ENCODE measurements at regions not wholly inside any gene's neighbourhood (a gene's known extent, or its start where the extent isn't known, plus 50 kb on each side); places are given as distances from the start of the nearest gene placed in this dataset.
"Not testable (repeated sequence)": the region's sequence is repeated elsewhere in the genome, so short reads cannot be mapped to it uniquely, and the experiment has no call there.

DNA sequence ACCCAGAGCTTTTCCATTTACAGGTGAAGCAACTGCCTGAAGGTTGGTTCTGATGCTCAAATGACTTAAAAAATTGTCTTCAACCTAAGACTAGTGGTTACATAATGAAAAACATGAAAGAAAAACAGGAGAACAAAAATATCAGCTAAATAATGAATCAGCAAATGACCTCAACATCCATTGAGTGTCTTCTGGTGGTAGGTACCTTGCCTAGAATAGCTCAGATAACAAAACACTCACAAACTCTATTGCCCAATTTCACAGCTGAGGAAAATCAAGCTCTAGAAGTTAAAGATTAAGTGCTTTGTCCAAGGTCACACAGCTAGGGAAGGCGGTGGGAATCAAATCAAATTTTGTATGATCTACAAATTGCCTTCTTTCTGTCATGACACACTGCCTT lies 304.6 kb upstream of the CDH11 start:
- no peak for DNase-seq (ENCODE audit: low spot score)

DNA sequence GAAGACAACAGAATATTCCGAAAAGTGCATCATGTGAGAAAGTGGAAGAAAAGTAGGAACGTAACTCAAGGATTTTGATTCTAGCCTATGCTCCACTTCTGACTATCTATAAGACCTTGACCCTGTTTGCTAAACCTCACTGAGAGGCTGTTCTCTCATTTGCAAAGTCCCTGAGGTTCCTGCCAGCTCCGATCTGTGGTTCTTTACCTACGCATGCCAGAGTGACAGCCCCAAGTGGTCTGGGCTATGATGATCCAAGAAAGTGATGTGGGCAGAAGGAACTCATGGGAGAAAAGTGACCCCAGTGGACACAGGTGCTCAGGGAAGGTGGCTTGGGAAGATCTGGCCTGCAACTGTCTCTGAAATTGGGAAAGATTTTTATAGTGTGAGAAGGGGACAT lies 301.1 kb upstream of the CDH11 start:
- DNase-seq (ENCODE audit: low spot score), result no peak

DNA sequence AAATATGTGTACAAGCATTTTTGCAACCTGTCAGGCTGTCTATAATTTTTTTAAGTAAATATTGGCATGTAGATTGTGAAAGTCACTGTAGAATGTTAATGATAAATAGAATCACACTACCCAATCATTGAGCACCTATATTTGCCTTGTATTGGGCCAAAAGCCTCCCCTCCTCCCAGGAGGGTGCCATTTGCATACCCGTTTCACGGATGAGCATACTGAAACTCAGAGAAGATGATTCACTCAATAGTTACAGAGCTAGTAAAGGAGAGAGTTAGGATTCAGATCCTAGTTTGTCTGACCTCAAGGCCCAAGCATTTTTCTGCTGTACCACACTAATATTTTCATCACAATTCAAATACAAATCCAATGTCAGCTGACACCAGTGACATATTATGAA lies 299.7 kb upstream of the CDH11 start:
- no peak for DNase-seq (ENCODE audit: low spot score)

DNA sequence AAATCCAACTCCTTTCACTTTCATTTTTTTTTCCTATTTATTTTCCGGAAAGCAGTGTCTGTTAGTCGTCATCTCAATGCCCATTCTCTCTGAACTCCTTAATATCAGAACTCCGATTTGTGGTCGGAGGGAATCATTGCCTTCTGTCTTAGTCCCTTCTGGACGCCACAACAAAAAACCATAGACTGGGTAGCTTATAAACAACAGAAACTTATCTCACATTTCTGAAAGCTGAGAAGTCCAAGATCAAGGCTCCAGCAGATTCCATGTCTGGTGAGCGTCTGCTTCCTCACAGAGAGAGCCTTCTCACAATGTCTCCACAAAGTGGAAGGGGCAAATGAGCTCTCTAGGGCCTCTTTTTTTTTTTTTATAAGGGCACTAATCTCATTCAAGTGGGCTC lies 296.6 kb upstream of the CDH11 start:
- no peak for DNase-seq (ENCODE audit: low spot score)

GRCh38 chr16:65415460-65415859 lies 293.6 kb upstream of the CDH11 start:
- no peak for DNase-seq (ENCODE audit: low spot score)

- DNase-seq (ENCODE audit: low spot score), result no peak
Measured at GRCh38 chr16:65414284-65414984, 292.6 kb upstream of the CDH11 start.

GRCh38 chr16:65413861-65414260 lies 292.0 kb upstream of the CDH11 start:
- no peak for DNase-seq (ENCODE audit: low spot score)

DNA sequence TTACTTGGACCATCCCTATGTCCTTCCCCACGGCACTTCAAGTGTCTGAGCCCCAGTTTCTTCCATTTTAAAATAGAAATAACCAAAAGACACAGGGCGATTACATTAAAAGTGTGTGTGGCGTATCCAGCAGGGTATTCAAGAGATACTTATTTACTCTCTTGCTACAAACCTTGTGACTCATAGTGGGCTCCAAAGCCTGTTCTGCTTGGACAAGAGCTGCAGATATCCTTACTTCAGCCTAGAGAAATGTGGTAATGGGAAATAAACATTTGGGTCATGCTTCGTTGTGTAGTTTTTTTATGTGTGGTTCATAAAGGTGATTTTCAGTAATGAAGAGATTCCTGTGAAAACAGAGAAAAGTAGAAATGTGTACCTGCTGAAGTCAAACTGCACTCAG lies 288.9 kb upstream of the CDH11 start:
- DNase-seq (ENCODE audit: low spot score), result no peak

DNA sequence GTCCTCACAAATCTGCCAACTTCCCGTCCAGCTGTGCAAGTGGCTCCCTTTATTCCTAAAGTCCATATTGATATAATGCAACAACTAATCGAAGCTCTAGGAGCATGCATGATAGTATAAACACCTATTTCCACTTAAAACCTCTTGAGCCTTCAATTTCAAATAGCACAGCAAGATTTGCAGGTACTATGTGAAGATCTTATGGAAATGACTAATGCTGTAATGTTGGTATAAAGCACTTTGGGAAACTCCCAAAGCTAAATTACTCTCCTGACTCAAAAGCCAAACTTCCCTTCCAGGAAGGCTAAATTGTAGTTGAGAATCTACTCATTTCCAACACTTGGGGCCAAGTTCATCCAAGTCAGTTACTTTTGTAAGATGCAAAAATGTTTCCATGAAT lies 287.6 kb upstream of the CDH11 start:
- DNase-seq (ENCODE audit: low spot score), result no peak

- no peak for DNase-seq (ENCODE audit: low spot score)
Measured at GRCh38 chr16:65406933-65407332, 285.1 kb upstream of the CDH11 start.

DNA sequence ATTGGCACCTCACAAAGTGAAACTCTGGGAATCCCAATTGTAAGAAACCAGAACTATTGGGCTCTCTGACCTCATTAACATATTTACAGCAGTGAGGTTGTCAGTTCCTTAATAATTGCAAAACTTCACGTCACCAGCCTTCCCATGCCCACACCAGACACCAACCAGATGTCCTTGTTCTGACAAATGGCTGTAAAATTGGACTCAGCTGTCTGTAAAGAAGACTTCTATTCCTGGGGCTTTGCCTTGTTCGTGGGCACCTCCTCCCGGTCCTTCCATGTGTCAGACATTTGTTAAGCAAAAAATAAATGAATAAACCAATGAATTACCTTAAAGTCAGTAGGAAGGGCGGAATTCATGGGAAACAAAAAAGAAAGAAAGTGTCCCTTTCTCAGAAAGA lies 284.3 kb upstream of the CDH11 start:
- DNase-seq (ENCODE audit: low spot score), result no peak

DNA sequence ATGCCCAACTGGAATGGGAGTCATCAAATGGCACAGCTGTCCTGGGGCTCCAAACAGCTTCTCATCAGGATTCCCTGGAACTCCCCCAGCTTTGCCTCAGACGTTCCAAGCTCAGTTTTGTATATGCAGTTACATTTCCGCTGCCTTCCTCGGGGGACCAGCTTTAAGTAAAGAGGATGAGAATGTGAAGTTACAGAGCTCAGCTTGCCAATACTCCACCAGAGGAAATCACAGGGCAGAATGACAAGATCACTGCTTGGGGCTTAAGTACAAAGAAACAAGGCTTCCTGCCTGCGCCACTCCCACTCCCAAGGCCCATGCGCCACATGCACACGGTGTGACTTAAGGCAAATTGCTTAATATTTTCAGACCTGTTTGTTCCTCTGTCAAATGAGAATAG lies 272.4 kb upstream of the CDH11 start:
- no peak for DNase-seq (ENCODE audit: low spot score)

DNA sequence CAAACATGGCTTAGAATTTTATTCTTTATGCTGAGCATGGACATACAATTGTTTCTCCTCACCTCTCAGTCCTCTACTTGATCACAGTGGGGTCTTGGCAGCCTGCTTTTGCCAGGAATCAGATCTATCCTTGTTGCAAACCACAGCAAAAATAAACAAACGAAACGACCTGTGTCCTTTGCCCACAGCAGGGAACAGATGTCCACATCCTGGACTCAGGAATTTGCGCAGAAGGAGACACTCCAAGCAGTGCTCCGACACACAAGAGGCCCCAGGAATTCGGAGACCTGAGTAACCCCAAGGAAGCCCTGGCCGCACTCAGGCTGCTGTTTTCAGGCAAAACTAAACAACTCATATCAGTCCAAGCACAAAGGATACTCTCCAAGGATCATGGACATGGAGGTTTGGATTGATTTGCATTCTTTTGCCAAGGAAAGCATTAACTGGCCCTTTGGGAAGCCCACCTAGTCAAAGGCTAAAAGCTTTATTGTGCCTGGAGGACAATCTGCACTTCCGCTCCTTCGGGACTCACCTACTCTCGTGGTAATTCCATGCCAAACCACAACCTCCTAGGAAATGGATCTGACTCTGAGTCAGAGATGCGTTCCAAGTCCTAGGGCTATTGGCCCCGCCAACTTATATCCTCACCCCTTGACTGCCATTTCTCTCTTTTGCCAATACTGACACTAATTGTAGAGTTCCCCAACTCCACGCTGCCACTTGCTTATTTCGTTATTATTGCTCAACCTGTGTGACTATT lies 271.1 kb upstream of the CDH11 start:
- no peak for DNase-seq (ENCODE audit: low spot score)

DNA sequence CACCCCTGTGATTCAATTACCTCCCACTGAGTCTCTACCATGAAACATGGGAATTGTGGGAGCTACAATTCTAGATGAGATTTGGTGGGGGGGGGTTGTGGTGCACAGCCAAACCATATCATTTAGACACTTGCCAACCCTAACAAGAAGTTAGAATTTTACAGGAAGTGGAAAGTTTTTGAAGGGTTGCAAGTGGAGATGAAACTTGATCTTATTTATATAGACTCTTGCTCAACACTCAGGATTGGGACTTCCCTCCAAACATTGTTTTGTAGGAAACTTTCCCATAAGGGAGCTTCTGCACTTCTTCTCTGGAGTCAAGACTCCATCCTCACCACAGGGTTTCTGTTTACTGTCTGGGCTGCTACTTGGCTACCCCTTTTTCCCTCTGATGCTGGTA lies 266.7 kb upstream of the CDH11 start:
- no peak for DNase-seq (ENCODE audit: low spot score)

- DNase-seq (ENCODE audit: low spot score), result no peak
Measured at GRCh38 chr16:65386672-65387071, 264.8 kb upstream of the CDH11 start.

DNA sequence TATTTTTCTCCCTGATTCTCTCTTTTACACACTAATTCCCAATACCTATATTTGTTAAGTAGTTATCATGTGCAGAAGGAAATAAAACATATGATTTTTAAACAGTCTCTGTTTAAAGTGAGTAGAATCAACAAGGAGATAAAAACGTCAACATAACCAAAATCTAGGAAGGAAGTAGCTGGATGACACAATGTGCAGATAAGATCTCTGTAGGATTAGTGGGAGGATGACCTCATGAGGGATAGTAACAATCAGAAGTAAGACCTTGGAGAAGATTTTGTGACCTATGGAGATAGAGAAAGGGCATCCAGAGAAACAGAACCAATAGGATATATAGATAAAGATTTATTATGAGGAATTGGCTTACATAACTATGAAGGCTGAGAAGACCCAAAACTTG lies 262.6 kb upstream of the CDH11 start:
- DNase-seq (ENCODE audit: low spot score), result no peak

GRCh38 chr16:65377195-65377594 lies 255.3 kb upstream of the CDH11 start:
- DNase-seq (ENCODE audit: low spot score), result no peak

DNA sequence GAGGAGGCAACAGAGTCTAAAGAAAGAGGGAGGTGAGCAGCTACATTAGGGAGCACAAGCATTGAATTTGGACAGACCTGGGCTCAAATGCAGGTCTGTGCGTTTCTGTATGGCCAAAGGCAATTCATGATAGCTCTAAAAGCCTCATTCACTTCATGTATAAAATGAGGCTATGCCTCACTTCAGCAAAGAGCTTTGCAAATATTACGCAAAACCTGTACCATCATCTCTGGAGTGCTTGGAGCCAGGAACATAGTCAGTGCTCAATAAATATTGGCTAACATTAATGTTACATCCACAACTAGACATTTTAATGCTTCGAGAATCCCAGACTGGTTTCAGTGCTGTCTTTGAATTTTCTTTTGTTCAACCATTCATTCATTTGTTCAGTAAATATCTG lies 254.7 kb upstream of the CDH11 start:
- DNase-seq (ENCODE audit: low spot score), result no peak

DNA sequence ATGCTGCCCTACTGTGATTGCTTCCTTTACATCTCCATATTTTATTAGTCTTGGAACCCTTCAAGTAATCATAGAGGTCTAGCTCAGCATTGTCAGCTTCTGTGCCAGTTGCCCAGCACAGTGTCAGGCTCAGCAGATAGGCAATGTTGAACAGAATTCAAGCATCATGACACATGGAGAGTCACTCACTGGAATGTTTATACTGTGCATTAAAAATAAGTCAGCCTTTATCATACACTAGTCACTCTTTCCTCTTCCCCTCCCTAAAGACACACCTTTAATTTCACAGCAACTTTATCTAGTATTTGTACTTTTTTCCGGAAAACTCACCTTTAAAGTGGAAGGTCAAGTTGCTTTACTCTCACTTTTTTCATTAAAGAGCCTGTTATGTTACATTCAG lies 253.8 kb upstream of the CDH11 start:
- no peak for DNase-seq (ENCODE audit: low spot score)

- DNase-seq (ENCODE audit: low spot score), result no peak
Measured at GRCh38 chr16:65373097-65373496, 251.2 kb upstream of the CDH11 start.

DNA sequence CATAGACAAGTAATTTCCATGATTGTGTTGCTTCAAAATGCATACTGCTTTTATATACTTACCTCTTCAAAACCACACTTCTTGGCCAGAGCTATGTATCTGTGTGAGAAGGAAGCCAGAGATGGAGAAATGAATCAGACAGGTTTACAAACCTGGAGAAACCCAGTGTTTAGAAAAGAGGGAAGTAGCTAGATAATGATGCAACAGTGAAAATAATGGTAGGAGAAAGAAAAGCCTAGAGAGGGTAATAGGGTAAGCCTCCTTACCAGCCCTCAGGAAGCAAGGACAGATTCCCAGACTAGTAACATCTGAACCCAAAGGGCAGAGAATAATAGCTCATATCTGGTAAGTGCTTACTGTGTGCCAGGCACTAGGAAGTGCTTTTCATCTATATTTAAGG lies 250.3 kb upstream of the CDH11 start:
- no peak for DNase-seq (ENCODE audit: low spot score)

DNA sequence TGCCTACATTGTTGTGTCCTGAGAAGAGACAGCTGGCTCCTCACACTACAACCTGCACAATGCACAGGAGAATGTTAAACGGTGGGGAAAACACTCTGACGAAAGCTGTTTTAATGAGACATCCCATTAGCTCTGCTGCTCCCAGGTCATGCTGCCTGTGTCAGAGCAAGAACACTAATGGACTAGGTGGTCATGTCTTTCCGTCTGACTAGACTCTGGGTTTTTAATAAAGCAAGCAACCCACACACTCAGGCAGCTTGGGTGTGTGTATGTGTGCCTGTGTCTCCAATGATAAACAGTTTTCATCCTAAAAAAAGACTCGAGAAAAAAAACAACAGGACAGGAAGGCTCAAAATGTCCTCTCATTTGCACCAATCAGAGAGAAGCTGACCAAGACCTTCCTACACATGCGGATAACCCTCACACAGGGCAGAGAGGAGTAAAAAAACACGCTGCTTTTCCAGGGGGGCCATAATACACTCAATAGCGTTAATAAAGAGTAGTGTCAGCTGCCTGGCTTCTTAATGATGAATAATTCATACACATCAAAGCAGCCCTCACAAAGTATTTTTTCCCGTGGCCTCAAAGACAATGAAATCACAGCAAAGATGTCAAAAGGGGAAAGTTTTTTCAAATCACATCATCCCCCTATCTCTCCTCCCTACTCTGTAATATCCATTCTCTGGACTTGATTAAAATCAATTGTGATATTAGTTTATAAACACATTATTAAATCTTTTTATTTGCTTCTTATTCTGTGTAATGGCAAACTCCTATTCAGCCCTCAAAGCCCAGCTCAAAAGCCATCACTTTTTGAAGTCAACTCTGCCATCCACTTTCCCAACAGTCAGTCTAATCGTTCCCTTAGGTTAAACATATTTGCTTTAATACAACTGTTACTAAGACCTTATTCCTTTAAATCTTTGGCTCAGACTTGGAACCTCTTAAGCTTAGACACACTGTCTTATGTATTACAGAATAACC lies 244.2 kb upstream of the CDH11 start:
- DNase-seq (ENCODE audit: low spot score), result no peak

- not testable (repeated sequence) for DNase-seq (ENCODE audit: low spot score)
Measured at GRCh38 chr16:65356721-65357120, 234.9 kb upstream of the CDH11 start.
